Parathyroid adenoma (tissue), 2 donors: ENCODE measurements at regions not wholly inside any gene's neighbourhood (a gene's known extent, or its start where the extent isn't known, plus 50 kb on each side); places are given as distances from the start of the nearest gene placed in this dataset.

Source experiments
- H2AFZ ChIP-seq: fragments of 300-600 bp; sonication (generic); one replicate; pipeline ENCODE4 v1.7.0; 2017; ENCODE audit warnings: antibody characterized with exemption, mild to moderate bottlenecking
- H3K27ac ChIP-seq: fragments of 300-600 bp; sonication (generic); one replicate; pipeline ENCODE4 v1.7.0; 2017
- H3K27me3 ChIP-seq: fragments of 300-600 bp; sonication (generic); one replicate; pipeline ENCODE4 v1.7.0; 2017; ENCODE audit warnings: low read length; ENCODE audit not compliant: control insufficient read depth, insufficient read depth
- H3K36me3 ChIP-seq: fragments of 300-600 bp; sonication (generic); one replicate; pipeline ENCODE4 v1.7.0; 2017; ENCODE audit warnings: low read length; ENCODE audit not compliant: control insufficient read depth, insufficient read depth
- H3K4me1 ChIP-seq: fragments of 300-600 bp; sonication (generic); one replicate; pipeline ENCODE4 v1.7.0; 2017; ENCODE audit warnings: control low read depth
- H3K4me2 ChIP-seq: fragments of 300-600 bp; sonication (generic); one replicate; pipeline ENCODE4 v1.7.0; 2017; ENCODE audit warnings: low read length
- H3K4me3 ChIP-seq: fragments of 300-600 bp; sonication (generic); one replicate; pipeline ENCODE4 v1.7.0; 2017; ENCODE audit warnings: low read depth, low read length
- H3K79me2 ChIP-seq: fragments of 300-600 bp; sonication (generic); one replicate; pipeline ENCODE4 v1.7.0; 2017; ENCODE audit warnings: control low read depth
- H3K9ac ChIP-seq: fragments of 300-600 bp; sonication (generic); one replicate; pipeline ENCODE4 v1.7.0; 2017; ENCODE audit warnings: mild to moderate bottlenecking
- H3K9me3 ChIP-seq: fragments of 300-600 bp; sonication (generic); one replicate; pipeline ENCODE4 v1.7.0; 2017; ENCODE audit warnings: low read length; ENCODE audit not compliant: control insufficient read depth
- TF ChIP-seq, protein P1 (sequence below): fragments of 300-600 bp; sonication (generic); IDR thresholded peaks from one replicate; pipeline ENCODE4 v1.7.0; 2017; ENCODE audit warnings: antibody characterized with exemption, mild to moderate bottlenecking
- donor health status: primary hyperparathyroidism.

DNA sequence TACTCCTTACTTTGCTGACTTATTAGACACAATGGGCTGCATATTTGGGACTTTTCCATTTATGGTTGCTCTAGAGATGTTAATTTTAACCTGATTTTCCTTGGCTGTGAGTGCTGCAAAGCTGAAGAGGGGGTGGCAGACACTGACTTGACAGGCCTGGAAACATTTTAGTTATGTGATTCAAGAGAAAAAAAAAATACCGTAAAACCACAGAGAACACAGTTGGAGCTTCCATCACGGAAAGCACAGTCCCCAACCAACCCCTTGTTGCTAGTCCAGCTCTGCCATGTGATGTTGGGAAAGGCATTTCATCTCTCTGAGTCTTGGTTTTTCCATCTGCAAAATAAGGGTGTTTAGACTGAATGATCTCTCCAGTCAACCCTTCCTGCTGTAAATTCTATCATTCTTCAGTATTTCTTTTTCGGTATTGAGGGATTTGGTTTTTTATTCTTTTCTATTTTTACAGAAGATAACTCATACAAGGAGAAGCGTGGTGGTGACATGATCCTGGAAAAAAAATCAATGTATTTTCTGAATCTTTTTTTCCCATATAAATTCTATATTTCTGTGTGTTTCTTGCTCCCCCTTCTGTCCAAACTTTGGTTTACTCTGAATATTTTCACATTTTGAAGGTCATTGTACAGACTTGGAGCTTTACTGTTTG, 246.1 kb downstream of the REEP3 start:
- Histone ChIP-seq H3K27me3 (no peaks in the 10 kb centered on the region), H3K9ac (no peak overlapping the region), H3K4me3 (no peak overlapping the region), H3K79me2 (no peaks in the 10 kb centered on the region), H2AFZ (peak overlapping the region; percentile 29), H3K4me1 (peaks cover 28% of the 10 kb centered on the region), H3K36me3 (no peaks in the 10 kb centered on the region), H3K9me3 (no peaks in the 10 kb centered on the region), H3K4me2 (no peak overlapping the region), H3K27ac (peak overlapping the region; percentile 62)
- TF ChIP-seq, protein P1, sequence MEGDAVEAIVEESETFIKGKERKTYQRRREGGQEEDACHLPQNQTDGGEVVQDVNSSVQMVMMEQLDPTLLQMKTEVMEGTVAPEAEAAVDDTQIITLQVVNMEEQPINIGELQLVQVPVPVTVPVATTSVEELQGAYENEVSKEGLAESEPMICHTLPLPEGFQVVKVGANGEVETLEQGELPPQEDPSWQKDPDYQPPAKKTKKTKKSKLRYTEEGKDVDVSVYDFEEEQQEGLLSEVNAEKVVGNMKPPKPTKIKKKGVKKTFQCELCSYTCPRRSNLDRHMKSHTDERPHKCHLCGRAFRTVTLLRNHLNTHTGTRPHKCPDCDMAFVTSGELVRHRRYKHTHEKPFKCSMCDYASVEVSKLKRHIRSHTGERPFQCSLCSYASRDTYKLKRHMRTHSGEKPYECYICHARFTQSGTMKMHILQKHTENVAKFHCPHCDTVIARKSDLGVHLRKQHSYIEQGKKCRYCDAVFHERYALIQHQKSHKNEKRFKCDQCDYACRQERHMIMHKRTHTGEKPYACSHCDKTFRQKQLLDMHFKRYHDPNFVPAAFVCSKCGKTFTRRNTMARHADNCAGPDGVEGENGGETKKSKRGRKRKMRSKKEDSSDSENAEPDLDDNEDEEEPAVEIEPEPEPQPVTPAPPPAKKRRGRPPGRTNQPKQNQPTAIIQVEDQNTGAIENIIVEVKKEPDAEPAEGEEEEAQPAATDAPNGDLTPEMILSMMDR: peak; percentile 69

DNA sequence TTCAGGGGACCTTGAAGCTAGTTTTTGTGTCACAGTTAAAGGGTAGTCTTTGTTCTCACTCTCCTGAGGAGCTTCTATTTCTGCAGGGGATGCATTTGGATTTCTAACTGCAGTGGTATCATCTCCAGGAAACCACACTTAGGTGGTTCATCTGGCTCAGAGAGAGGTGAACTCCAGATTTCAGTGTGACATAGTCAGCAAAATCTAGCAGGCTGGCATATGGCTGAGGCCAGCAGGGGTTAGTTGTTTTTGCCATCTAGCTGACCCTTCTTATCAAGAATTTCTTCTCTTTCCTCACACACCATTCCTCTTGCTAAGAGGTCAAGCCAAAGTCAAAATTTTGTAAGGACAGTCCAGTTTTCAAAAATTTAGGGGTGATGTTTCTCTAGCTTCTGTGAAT, 248.2 kb downstream of the REEP3 start:
- Histone ChIP-seq H3K27ac (peak overlapping the region; percentile 15), H3K4me1 (peaks cover 24% of the 10 kb centered on the region), H3K27me3 (no peaks in the 10 kb centered on the region), H3K79me2 (no peaks in the 10 kb centered on the region), H2AFZ (peak overlapping the region; percentile 19), H3K9ac (no peak overlapping the region), H3K4me3 (no peak overlapping the region), H3K9me3 (no peaks in the 10 kb centered on the region), H3K4me2 (no peak overlapping the region), H3K36me3 (no peaks in the 10 kb centered on the region)
- TF ChIP-seq, protein P1: no peak

DNA sequence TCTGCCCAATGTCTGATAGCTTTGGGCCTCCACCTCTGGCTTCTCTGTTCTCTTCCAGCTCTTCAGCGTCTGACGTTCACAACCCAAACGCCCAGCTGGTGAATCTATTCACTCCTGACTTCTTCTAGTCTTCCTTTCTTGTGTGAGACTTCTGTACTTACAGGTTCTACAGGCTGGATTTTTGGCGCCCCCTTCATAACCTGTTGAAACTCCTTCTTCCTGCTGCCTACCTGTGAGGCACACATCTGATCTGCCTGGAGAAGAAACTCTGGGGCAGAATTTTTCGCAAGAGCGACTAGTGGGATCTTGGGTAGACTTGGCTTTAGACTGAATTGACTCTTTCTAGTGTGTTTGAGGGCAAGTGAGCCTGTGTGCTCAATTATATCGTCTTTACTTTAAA, 249.3 kb downstream of the REEP3 start:
- Histone ChIP-seq H3K27me3 (no peaks in the 10 kb centered on the region), H3K4me2 (no peak overlapping the region), H3K36me3 (no peaks in the 10 kb centered on the region), H2AFZ (peak overlapping the region; percentile 18), H3K4me1 (peaks cover 21% of the 10 kb centered on the region), H3K79me2 (no peaks in the 10 kb centered on the region), H3K9ac (no peak overlapping the region), H3K27ac (no peak overlapping the region), H3K4me3 (no peak overlapping the region), H3K9me3 (no peaks in the 10 kb centered on the region)
- TF ChIP-seq, protein P1: no peak

DNA sequence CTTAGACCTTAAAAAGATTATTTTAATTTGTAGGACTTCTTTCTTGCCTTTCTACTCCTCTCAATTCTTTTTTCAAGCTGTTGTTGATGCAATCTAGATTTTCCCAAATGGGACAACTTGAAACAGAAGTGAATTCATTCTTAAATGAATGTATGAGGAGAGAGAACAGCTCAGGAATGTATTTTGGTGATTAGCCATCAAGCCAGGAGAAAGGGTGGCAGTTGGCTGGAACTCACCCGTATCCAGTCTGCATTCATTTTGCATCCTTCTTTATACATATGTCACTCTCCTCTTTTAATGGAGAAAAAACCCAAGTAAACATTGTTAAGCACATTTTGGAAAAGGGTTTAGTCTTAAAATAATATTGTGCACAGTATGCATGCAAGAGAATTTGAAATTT, 251.3 kb downstream of the REEP3 start:
- H3K27me3 ChIP-seq: no peaks in the 10 kb centered on the region
- H2AFZ ChIP-seq: peak overlapping the region; percentile 18
- no peak overlapping the region for H3K27ac ChIP-seq
- H3K4me3 ChIP-seq: no peak overlapping the region
- no peak overlapping the region for H3K4me2 ChIP-seq
- TF ChIP-seq, protein P1: no peak
- H3K4me1 ChIP-seq: peaks cover 3% of the 10 kb centered on the region
- H3K9ac ChIP-seq: no peak overlapping the region
- no peaks in the 10 kb centered on the region for H3K36me3 ChIP-seq
- H3K79me2 ChIP-seq: no peaks in the 10 kb centered on the region
- H3K9me3 ChIP-seq: no peaks in the 10 kb centered on the region

DNA sequence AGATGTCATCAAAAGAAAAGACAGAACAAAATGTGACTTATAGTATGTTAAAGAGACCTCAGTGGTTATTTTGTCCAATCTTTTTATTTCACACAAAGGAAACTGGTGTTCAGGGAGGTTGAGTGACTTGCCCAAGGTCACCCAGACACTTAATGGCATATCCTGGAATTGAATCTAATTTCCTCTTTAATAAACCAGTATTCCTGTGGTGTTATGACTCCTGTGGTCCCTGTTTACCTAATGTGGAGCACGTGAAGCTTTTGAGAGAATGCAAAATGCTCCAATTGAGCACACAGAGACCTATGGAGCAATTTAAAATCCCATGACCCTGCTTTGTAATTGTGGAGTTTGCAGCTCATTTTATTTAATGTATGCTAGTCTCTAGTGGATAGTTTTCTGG, 251.9 kb downstream of the REEP3 start:
- Histone ChIP-seq H3K4me2 (no peak overlapping the region), H3K36me3 (no peaks in the 10 kb centered on the region), H3K79me2 (no peaks in the 10 kb centered on the region), H3K9me3 (no peaks in the 10 kb centered on the region), H3K4me1 (no peaks in the 10 kb centered on the region), H3K27ac (no peak overlapping the region), H2AFZ (peak overlapping the region; percentile 18), H3K9ac (no peak overlapping the region), H3K4me3 (no peak overlapping the region), H3K27me3 (no peaks in the 10 kb centered on the region)
- TF ChIP-seq, protein P1: no peak
